ENCODE measurements at regions not wholly inside any gene's neighbourhood (a gene's known extent, or its start where the extent isn't known, plus 50 kb on each side); places are given as distances from the start of the nearest gene placed in this dataset.
"Not testable (repeated sequence)": the region's sequence is repeated elsewhere in the genome, so short reads cannot be mapped to it uniquely, and the experiment has no call there.

DNA sequence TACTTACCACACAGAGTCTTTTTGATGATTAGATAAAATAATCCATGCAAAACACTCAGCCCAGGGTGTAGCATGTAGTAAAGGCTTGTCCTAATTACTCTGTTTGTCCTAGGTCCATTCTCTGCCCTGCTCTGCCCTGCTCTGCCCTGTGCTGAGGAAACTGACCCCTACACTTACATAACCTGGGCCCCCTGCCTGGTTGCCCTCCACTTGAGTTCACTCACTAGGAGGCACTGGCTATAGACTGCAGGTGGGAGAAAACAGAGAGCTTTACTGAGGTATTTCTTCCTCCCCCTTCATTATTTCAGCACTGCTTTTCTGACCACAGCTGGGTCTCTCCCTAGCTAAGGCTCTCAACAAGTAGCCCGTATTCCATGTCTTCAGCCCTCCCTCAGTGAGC lies 70.9 kb upstream of the TBX18 start:
- Histone ChIP-seq H3K27me3 (replicated peaks in 1 of 4; ENCODE audit: control extremely low read depth in 1 of 4, control insufficient read depth in 3 of 4, insufficient read depth in 4 of 4, low read length in 3 of 4) (no peaks in the 10 kb centered on the region), H3K9ac (ENCODE audit: low read length) (no peak overlapping the region), H3K27ac (ENCODE audit: low read length in 2 of 2) (no peak overlapping the region), H3K4me1 (ENCODE audit: control insufficient read depth in 2 of 2, insufficient read depth in 2 of 2, low read length in 2 of 2) (no peaks in the 10 kb centered on the region), H4K20me1 (ENCODE audit: control insufficient read depth, insufficient read depth, low read length, poor library complexity, severe bottlenecking) (no peaks in the 10 kb centered on the region), H3K36me3 (replicated peaks in 1 of 2; ENCODE audit: control extremely low read depth in 1 of 2, control insufficient read depth in 1 of 2, extremely low read depth in 1 of 2, insufficient read depth in 2 of 2, low read length in 1 of 2) (no peaks in the 10 kb centered on the region), H3K9me3 (ENCODE audit: control extremely low read depth in 1 of 3, control insufficient read depth in 2 of 3, insufficient read depth in 1 of 3, low read length in 2 of 3) (peaks cover 0 to 4% (median 0%) of the 10 kb centered on the region in 3 donors), H3K4me2 (replicated peaks; ENCODE audit: low read depth, low read length, poor library complexity, severe bottlenecking) (no peak overlapping the region), H3K79me2 (ENCODE audit: control insufficient read depth, insufficient read depth, low read length) (no peaks in the 10 kb centered on the region), H3K4me3 (ENCODE audit: control extremely low read depth in 1 of 5, extremely low read depth in 1 of 5, insufficient read depth in 1 of 5, low read depth in 2 of 5, low read length in 4 of 5) (no peak overlapping the region), H2AFZ (ENCODE audit: insufficient read depth, low read depth, low read length, poor library complexity, severe bottlenecking) (no peak overlapping the region)
- Mint-ChIP-seq H3K27ac (no peak overlapping the region), H3K9me3 (ENCODE audit: insufficient read depth) (peaks cover 1% of the 10 kb centered on the region), H3K4me3 (no peak overlapping the region), H3K27me3 (no peaks in the 10 kb centered on the region), H3K4me1 (no peaks in the 10 kb centered on the region)
- ChIA-PET CTCF (no interaction called here), POLR2A (no interaction called here)
- no peak for ATAC-seq (ENCODE audit: low read depth)
- no peak for TF ChIP-seq EZH2 (IDR thresholded peaks at IDR 0.05; ENCODE audit: borderline replicate concordance, insufficient read depth, low read depth, low read length, poor library complexity, severe bottlenecking)
- TF ChIP-seq, protein P1, sequence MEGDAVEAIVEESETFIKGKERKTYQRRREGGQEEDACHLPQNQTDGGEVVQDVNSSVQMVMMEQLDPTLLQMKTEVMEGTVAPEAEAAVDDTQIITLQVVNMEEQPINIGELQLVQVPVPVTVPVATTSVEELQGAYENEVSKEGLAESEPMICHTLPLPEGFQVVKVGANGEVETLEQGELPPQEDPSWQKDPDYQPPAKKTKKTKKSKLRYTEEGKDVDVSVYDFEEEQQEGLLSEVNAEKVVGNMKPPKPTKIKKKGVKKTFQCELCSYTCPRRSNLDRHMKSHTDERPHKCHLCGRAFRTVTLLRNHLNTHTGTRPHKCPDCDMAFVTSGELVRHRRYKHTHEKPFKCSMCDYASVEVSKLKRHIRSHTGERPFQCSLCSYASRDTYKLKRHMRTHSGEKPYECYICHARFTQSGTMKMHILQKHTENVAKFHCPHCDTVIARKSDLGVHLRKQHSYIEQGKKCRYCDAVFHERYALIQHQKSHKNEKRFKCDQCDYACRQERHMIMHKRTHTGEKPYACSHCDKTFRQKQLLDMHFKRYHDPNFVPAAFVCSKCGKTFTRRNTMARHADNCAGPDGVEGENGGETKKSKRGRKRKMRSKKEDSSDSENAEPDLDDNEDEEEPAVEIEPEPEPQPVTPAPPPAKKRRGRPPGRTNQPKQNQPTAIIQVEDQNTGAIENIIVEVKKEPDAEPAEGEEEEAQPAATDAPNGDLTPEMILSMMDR (IDR thresholded peaks at IDR 0.05), result no peak
- intact Hi-C loops (cut with micrococcal nuclease), result no loop called here
- DNase-seq, result no peak
- WGBS (ENCODE audit: insufficient coverage), result 20% methylated on average over 1 of the region's 1 CpG

DNA sequence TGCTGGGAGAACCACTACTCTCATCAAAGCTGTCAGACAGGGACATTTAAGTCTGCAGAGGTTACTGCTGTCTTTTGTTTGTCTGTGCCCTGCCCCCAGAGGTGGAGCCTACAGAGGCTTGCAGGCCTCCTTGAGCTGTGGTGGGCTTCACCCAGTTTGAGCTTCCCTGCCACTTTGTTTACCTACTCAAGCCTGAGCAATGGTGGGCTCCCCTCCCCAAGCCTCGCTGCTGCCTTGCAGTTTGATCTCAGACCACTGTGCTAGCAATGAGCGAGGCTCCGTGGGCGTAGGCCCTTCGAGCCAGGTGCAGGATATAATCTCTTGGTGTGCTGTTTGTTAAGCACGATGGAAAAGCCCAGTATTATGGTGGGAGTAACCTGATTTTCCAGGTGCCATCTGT lies 67.5 kb upstream of the TBX18 start:
- H3K4me2 ChIP-seq (replicated peaks; ENCODE audit: low read depth, low read length, poor library complexity, severe bottlenecking); H3K27me3 ChIP-seq (replicated peaks in 1 of 4; ENCODE audit: control extremely low read depth in 1 of 4, control insufficient read depth in 3 of 4, insufficient read depth in 4 of 4, low read length in 3 of 4); ATAC-seq (ENCODE audit: low read depth); H3K4me1 Mint-ChIP-seq; DNase-seq; H4K20me1 ChIP-seq (ENCODE audit: control insufficient read depth, insufficient read depth, low read length, poor library complexity, severe bottlenecking); H3K4me3 ChIP-seq (ENCODE audit: control extremely low read depth in 1 of 5, extremely low read depth in 1 of 5, insufficient read depth in 1 of 5, low read depth in 2 of 5, low read length in 4 of 5); POLR2A ChIA-PET; H3K36me3 ChIP-seq (replicated peaks in 1 of 2; ENCODE audit: control extremely low read depth in 1 of 2, control insufficient read depth in 1 of 2, extremely low read depth in 1 of 2, insufficient read depth in 2 of 2, low read length in 1 of 2); H3K9me3 ChIP-seq (ENCODE audit: control extremely low read depth in 1 of 3, control insufficient read depth in 2 of 3, insufficient read depth in 1 of 3, low read length in 2 of 3); H3K4me3 Mint-ChIP-seq; CTCF ChIA-PET; H3K27ac Mint-ChIP-seq; H3K27me3 Mint-ChIP-seq; H3K27ac ChIP-seq (ENCODE audit: low read length in 2 of 2); H3K4me1 ChIP-seq (ENCODE audit: control insufficient read depth in 2 of 2, insufficient read depth in 2 of 2, low read length in 2 of 2); H3K9me3 Mint-ChIP-seq (ENCODE audit: insufficient read depth); H3K79me2 ChIP-seq (ENCODE audit: control insufficient read depth, insufficient read depth, low read length); intact Hi-C loops (cut with micrococcal nuclease); H2AFZ ChIP-seq (ENCODE audit: insufficient read depth, low read depth, low read length, poor library complexity, severe bottlenecking); H3K9ac ChIP-seq (ENCODE audit: low read length): not testable (repeated sequence)
- 65% methylated on average over 6 of the region's 6 CpGs for WGBS (ENCODE audit: insufficient coverage)

All from B cell (primary cell).